Gastrocnemius medialis (tissue), 4 donors: ENCODE measurements at regions not wholly inside any gene's neighbourhood (a gene's known extent, or its start where the extent isn't known, plus 50 kb on each side); places are given as distances from the start of the nearest gene placed in this dataset.

Experiments
- ATAC-seq, 2 donors: fragments of 150-250 bp; one replicate each; pipeline ENCODE4 v1.9.1; 2016
- DNase-seq, 2 donors: peaks; one replicate each; pipeline ENCODE4 v3.0.0-alpha.2; 2019
- H3K27ac ChIP-seq, 4 donors: fragments of 200-600 bp; sonication (generic); 1 replicate in 1 of 4; 2 replicates in 3 of 4; pipeline ENCODE4 v1.5.1; 2016 to 2018; ENCODE audit warnings: mild to moderate bottlenecking in 2 of 4, moderate library complexity in 1 of 4
- H3K27me3 ChIP-seq, 3 donors: fragments of 200-600 bp; sonication (generic) in 2 of 3; 1 replicate in 1 of 3; 2 replicates in 2 of 3; pipeline versions ENCODE4 v1.5.1 to v1.6.0; 2016 to 2019; ENCODE audit warnings: mild to moderate bottlenecking in 1 of 3, moderate library complexity in 1 of 3
- H3K36me3 ChIP-seq, 2 donors: fragments of 200-600 bp; sonication (generic) in 1 of 2; one replicate each; pipeline ENCODE4 v1.5.1; 2017 to 2018
- H3K4me1 ChIP-seq, 2 donors: fragments of 200-600 bp; sonication (generic) in 1 of 2; one replicate each; pipeline ENCODE4 v1.5.1; 2016 to 2017; ENCODE audit warnings: mild to moderate bottlenecking in 2 of 2
- H3K4me3 ChIP-seq, 4 donors: fragments of 200-600 bp; sonication (generic) in 3 of 4; 1 replicate in 1 of 4; 2 replicates in 3 of 4; pipeline ENCODE4 v1.5.1; 2016 to 2019; ENCODE audit warnings: mild to moderate bottlenecking in 2 of 4
- H3K9me3 ChIP-seq, 3 donors: fragments of 200-600 bp; sonication (generic) in 2 of 3; 1 replicate in 1 of 3; 2 replicates in 2 of 3; pipeline ENCODE4 v1.5.1; 2016 to 2019
- POLR2A ChIP-seq, 2 donors: fragments of 450-650 bp; IDR thresholded peaks; one replicate each; pipeline ENCODE4 v1.6.1; 2017; ENCODE audit warnings: antibody characterized with exemption in 2 of 2, mild to moderate bottlenecking in 2 of 2, moderate library complexity in 2 of 2
- in situ Hi-C, 4 donors: fragments of 200-750 bp; cut with MboI; loops; one replicate each; pipeline versions ENCODE4 v1.15.0 to v1.8.0; 2017; ENCODE audit warnings: low sequenced_read_pairs in 4 of 4
- intact Hi-C: fragments of 100-400 bp; cut with DNase I; formaldehyde crosslinking; loops from one replicate; pipeline ENCODE4 v1.15.1; 2023; ENCODE audit warnings: low total_unique reads
- TF ChIP-seq, protein P1 (sequence below), 5 experiments: fragments of 450-650 bp in 3 of 5; fragments of 200-600 bp in 2 of 5; sonication (generic) in 2 of 5; IDR thresholded peaks in 4 of 5; conservative IDR thresholded peaks in 1 of 5; 1 replicate in 4 of 5; 2 replicates in 1 of 5; pipeline ENCODE4 v1.5.1; 2016 to 2019; ENCODE audit warnings: antibody characterized with exemption in 5 of 5, mild to moderate bottlenecking in 3 of 5, moderate library complexity in 3 of 5

- Histone ChIP-seq H3K4me1 (peaks cover under 1 to 3% of the 10 kb centered on the region in 2 donors), H3K9me3 (no peaks in the 10 kb centered on the region), H3K36me3 (peaks cover 0 to 62% of the 10 kb centered on the region in 2 donors), H3K27ac (no peak overlapping the region), H3K27me3 (no peaks in the 10 kb centered on the region), H3K4me3 (no peak overlapping the region)
- no peak for DNase-seq
- no peak for TF ChIP-seq POLR2A (IDR thresholded peaks at IDR 0.05)
- TF ChIP-seq, protein P1, sequence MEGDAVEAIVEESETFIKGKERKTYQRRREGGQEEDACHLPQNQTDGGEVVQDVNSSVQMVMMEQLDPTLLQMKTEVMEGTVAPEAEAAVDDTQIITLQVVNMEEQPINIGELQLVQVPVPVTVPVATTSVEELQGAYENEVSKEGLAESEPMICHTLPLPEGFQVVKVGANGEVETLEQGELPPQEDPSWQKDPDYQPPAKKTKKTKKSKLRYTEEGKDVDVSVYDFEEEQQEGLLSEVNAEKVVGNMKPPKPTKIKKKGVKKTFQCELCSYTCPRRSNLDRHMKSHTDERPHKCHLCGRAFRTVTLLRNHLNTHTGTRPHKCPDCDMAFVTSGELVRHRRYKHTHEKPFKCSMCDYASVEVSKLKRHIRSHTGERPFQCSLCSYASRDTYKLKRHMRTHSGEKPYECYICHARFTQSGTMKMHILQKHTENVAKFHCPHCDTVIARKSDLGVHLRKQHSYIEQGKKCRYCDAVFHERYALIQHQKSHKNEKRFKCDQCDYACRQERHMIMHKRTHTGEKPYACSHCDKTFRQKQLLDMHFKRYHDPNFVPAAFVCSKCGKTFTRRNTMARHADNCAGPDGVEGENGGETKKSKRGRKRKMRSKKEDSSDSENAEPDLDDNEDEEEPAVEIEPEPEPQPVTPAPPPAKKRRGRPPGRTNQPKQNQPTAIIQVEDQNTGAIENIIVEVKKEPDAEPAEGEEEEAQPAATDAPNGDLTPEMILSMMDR (IDR thresholded peaks at IDR 0.05 in 4 of 5, conservative IDR thresholded peaks at IDR 0.05 in 1 of 5) = no peak
- intact Hi-C loops (no loop called here), in situ Hi-C loops (no loop called here)
- ATAC-seq = no peak
These were observed 58.2 kb upstream of the NAA20 start for GRCh38 chr20:19958928-19959327.

DNA sequence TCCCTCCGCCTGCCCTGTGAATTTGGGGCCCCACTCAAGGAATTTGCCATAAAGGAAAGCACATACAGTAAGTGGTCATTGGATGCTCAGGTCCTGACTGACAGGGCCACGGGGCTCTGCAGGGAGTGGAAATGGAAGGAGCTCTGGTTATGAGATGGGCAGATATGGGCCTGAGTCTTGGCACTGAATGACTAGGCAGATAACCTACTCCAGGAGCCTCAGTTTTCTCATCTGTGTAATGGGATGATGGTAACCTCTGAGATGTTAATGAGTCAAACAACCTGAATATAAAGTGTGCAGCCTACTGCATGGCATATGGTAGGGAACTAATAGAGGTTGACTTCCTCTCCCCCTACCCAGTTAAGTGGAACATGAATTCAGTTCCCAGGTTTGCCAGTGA lies 56.4 kb upstream of the NAA20 start:
- TF ChIP-seq, protein P1 (IDR thresholded peaks at IDR 0.05 in 4 of 5, conservative IDR thresholded peaks at IDR 0.05 in 1 of 5) = no peak
- TF ChIP-seq POLR2A (IDR thresholded peaks at IDR 0.05) = no peak
- Histone ChIP-seq H3K4me1 (peaks cover 14 to 17% of the 10 kb centered on the region in 2 donors), H3K27ac (peak overlapping the region in 1 of 4 donors; percentile 3), H3K27me3 (no peaks in the 10 kb centered on the region), H3K4me3 (no peak overlapping the region), H3K9me3 (no peaks in the 10 kb centered on the region), H3K36me3 (peaks cover 0 to 62% of the 10 kb centered on the region in 2 donors)
- ATAC-seq (no peak), DNase-seq (no peak)
- intact Hi-C loops = no loop called here
- in situ Hi-C loops = no loop called here

GRCh38 chr20:19961293-19961692 lies 55.9 kb upstream of the NAA20 start:
- in situ Hi-C loops = no loop called here
- H3K27me3 ChIP-seq = no peaks in the 10 kb centered on the region
- ATAC-seq = no peak
- no peak for DNase-seq
- intact Hi-C loops = no loop called here
- peak overlapping the region in 1 of 4 donors; percentile 3 for H3K27ac ChIP-seq
- no peak overlapping the region for H3K4me3 ChIP-seq
- H3K4me1 ChIP-seq = peaks cover 14 to 17% of the 10 kb centered on the region in 2 donors
- TF ChIP-seq, protein P1 (IDR thresholded peaks at IDR 0.05 in 4 of 5, conservative IDR thresholded peaks at IDR 0.05 in 1 of 5) = no peak
- no peak for TF ChIP-seq POLR2A (IDR thresholded peaks at IDR 0.05)
- no peaks in the 10 kb centered on the region for H3K9me3 ChIP-seq
- H3K36me3 ChIP-seq = peaks cover 0 to 62% of the 10 kb centered on the region in 2 donors

- Histone ChIP-seq H3K27ac (peak overlapping the region in 1 of 4 donors; percentile 2), H3K36me3 (peaks cover 0 to 57% of the 10 kb centered on the region in 2 donors), H3K4me1 (peaks cover 14 to 17% of the 10 kb centered on the region in 2 donors), H3K9me3 (no peaks in the 10 kb centered on the region), H3K27me3 (no peaks in the 10 kb centered on the region), H3K4me3 (no peak overlapping the region)
- ATAC-seq (no peak), DNase-seq (no peak)
- TF ChIP-seq, protein P1 (IDR thresholded peaks at IDR 0.05 in 4 of 5, conservative IDR thresholded peaks at IDR 0.05 in 1 of 5) = no peak
- TF ChIP-seq POLR2A (IDR thresholded peaks at IDR 0.05) = no peak
- in situ Hi-C loops = no loop called here
- intact Hi-C loops = no loop called here
These were observed 54.2 kb upstream of the NAA20 start for GRCh38 chr20:19962958-19963357.
